Adrenal gland (tissue), 9 donors: ENCODE measurements at regions not wholly inside any gene's neighbourhood (a gene's known extent, or its start where the extent isn't known, plus 50 kb on each side); places are given as distances from the start of the nearest gene placed in this dataset.

ENCODE experiments used
- DNase-seq, 7 donors: peaks; one replicate each; pipeline ENCODE4 v3.0.0-alpha.2; 2019 to 2020
- H3K27ac ChIP-seq, 5 donors: fragments of 200-600 bp; sonication (generic) in 4 of 5; 1 replicate in 3 of 5; 2 replicates in 2 of 5; pipeline versions ENCODE4 v1.5.1 to v1.8.0; 2016 to 2020; ENCODE audit warnings: mild to moderate bottlenecking in 1 of 5
- H3K27me3 ChIP-seq: fragments of 200-600 bp; 2 replicates; pipeline ENCODE4 v1.8.0; 2021
- H3K36me3 ChIP-seq, 2 donors: fragments of 200-600 bp; replicated peaks in 1 of 2; 1 replicate in 1 of 2; 2 replicates in 1 of 2; pipeline versions ENCODE4 v1.5.1 to v1.8.0; 2018 to 2022
- H3K4me1 ChIP-seq, 2 donors: fragments of 200-600 bp; replicated peaks in 1 of 2; 1 replicate in 1 of 2; 2 replicates in 1 of 2; pipeline versions ENCODE4 v1.5.1 to v1.8.0; 2018 to 2021
- H3K4me3 ChIP-seq, 4 donors: fragments of 200-600 bp; sonication (generic) in 3 of 4; one replicate each; pipeline ENCODE4 v1.5.1; 2016 to 2018
- H3K9me3 ChIP-seq, 3 donors: fragments of 200-600 bp; sonication (generic) in 1 of 3; replicated peaks in 1 of 3; 1 replicate in 2 of 3; 2 replicates in 1 of 3; pipeline versions ENCODE4 v1.5.1 to v1.8.0; 2016 to 2021
- CTCF ChIP-seq, 6 experiments: fragments of 450-650 bp in 4 of 6; fragments of 200-600 bp in 2 of 6; sonication (generic) in 1 of 6; IDR thresholded peaks; 1 replicate in 5 of 6; 2 replicates in 1 of 6; pipeline versions ENCODE4 v1.5.1 to v1.8.0; 2016 to 2021; ENCODE audit warnings: antibody characterized with exemption in 6 of 6, mild to moderate bottlenecking in 2 of 6, moderate library complexity in 1 of 6
- POLR2A ChIP-seq, 2 donors: fragments of 450-650 bp; IDR thresholded peaks; one replicate each; pipeline ENCODE4 v1.6.1; 2017; ENCODE audit warnings: antibody characterized with exemption in 2 of 2, mild to moderate bottlenecking in 2 of 2, moderate library complexity in 1 of 2
- WGBS, 4 donors: extraction: QIAGEN DNeasy Blood & Tissue Kit in 2 of 4; methylation state at CpG; one replicate each; pipeline versions ENCODE4 v1.1.5 to v1.1.7; 2013 to 2017; 5-methylcytosine and 5-hydroxymethylcytosine counted together
- intact Hi-C, 2 donors: fragments of 100-400 bp; cut with DNase I; formaldehyde crosslinking; loops; one replicate each; pipeline versions ENCODE4 v1.14.1 to v1.15.0; 2022 to 2023
- donor health status: healthy with polysubstance abuse.
- donor health status: Bipolar disorder and iron deficiency.
- donor health status: DM: yes; HTN: yes; CAD: no.
- donor health status: DM: no; HTN: no; CAD: no.
- donor health status: DM: no; HTN: no; CAD: no.

GRCh38 chr9:87436716-87437115 is 61.0 kb upstream of the DAPK1 start:
- Histone ChIP-seq H3K36me3 (no peaks in the 10 kb centered on the region), H3K27me3 (no peaks in the 10 kb centered on the region), H3K4me3 (no peak overlapping the region), H3K4me1 (no peaks in the 10 kb centered on the region), H3K27ac (no peak overlapping the region), H3K9me3 (no peaks in the 10 kb centered on the region)
- DNase-seq = no peak
- intact Hi-C loops = no loop called here
- WGBS, 4 donors = 81 to 85% (median 83%) methylated on average over 3 of the region's 3 CpGs
- TF ChIP-seq CTCF (IDR thresholded peaks at IDR 0.05) = no peak
- no peak for TF ChIP-seq POLR2A (IDR thresholded peaks at IDR 0.05)

- no peak overlapping the region for H3K4me3 ChIP-seq
- H3K36me3 ChIP-seq = no peaks in the 10 kb centered on the region
- no peak for DNase-seq
- WGBS, 4 donors = 78 to 94% (median 89%) methylated on average over 8 of the region's 8 CpGs
- H3K27me3 ChIP-seq = no peaks in the 10 kb centered on the region
- no peaks in the 10 kb centered on the region for H3K4me1 ChIP-seq
- TF ChIP-seq POLR2A (IDR thresholded peaks at IDR 0.05) = no peak
- TF ChIP-seq CTCF (IDR thresholded peaks at IDR 0.05) = no peak
- no peaks in the 10 kb centered on the region for H3K9me3 ChIP-seq
- intact Hi-C loops = no loop called here
- H3K27ac ChIP-seq = no peak overlapping the region
Observed at GRCh38 chr9:87437966-87438365, 59.7 kb upstream of the DAPK1 start.

- intact Hi-C loops = no loop called here
Observed at GRCh38 chr9:87441251-87441650, 56.4 kb upstream of the DAPK1 start.

GRCh38 chr9:87442451-87442850 is 55.2 kb upstream of the DAPK1 start:
- Histone ChIP-seq H3K4me1 (no peaks in the 10 kb centered on the region), H3K9me3 (no peaks in the 10 kb centered on the region), H3K27ac (no peak overlapping the region), H3K4me3 (no peak overlapping the region), H3K27me3 (no peaks in the 10 kb centered on the region), H3K36me3 (no peaks in the 10 kb centered on the region)
- intact Hi-C loops = no loop called here
- TF ChIP-seq CTCF (IDR thresholded peaks at IDR 0.05) = no peak
- no peak for TF ChIP-seq POLR2A (IDR thresholded peaks at IDR 0.05)
- no peak for DNase-seq
- WGBS, 4 donors = 60 to 73% (median 64%) methylated on average over 2 of the region's 2 CpGs

More at GRCh38 chr9:87441251-87441650, 56.4 kb upstream of the DAPK1 start:
- Histone ChIP-seq H3K27me3 (no peaks in the 10 kb centered on the region), H3K4me3 (no peak overlapping the region), H3K4me1 (no peaks in the 10 kb centered on the region), H3K36me3 (no peaks in the 10 kb centered on the region), H3K27ac (no peak overlapping the region), H3K9me3 (no peaks in the 10 kb centered on the region)
- DNase-seq = no peak
- WGBS, 4 donors = 66 to 97% (median 93%) methylated on average over 2 of the region's 2 CpGs
- TF ChIP-seq CTCF (IDR thresholded peaks at IDR 0.05) (no peak), POLR2A (IDR thresholded peaks at IDR 0.05) (no peak)
